ENCODE measurements at regions not wholly inside any gene's neighbourhood (a gene's known extent, or its start where the extent isn't known, plus 50 kb on each side); places are given as distances from the start of the nearest gene placed in this dataset.

- no peak for TF ChIP-seq CTCF (IDR thresholded peaks at IDR 0.05)
- TF ChIP-seq POLR2A (IDR thresholded peaks at IDR 0.05) = no peak
Measured at GRCh38 chr10:2772135-2772534, 295.2 kb upstream of the PFKP start.

All from right lobe of liver (tissue), 4 donors.